Upper lobe of left lung (tissue), 4 donors: ENCODE measurements at regions not wholly inside any gene's neighbourhood (a gene's known extent, or its start where the extent isn't known, plus 50 kb on each side); places are given as distances from the start of the nearest gene placed in this dataset.

Experiments used
- CTCF ChIP-seq, 6 experiments: fragments of 450-650 bp in 4 of 6; fragments of 200-600 bp in 2 of 6; sonication (generic) in 2 of 6; IDR thresholded peaks; one replicate each; pipeline ENCODE4 v1.5.1; 2016 to 2019; ENCODE audit warnings: antibody characterized with exemption in 6 of 6
- EP300 ChIP-seq, 4 donors: sonication (generic); formaldehyde crosslinking; IDR thresholded peaks; one replicate each; pipeline ENCODE4 v1.5.1; 2017; ENCODE audit warnings: antibody characterized with exemption in 4 of 4, control low read depth in 2 of 4
- POLR2A ChIP-seq, 4 donors: fragments of 450-650 bp; IDR thresholded peaks; one replicate each; pipeline ENCODE4 v1.5.1; 2016 to 2017; ENCODE audit warnings: antibody characterized with exemption in 4 of 4, mild to moderate bottlenecking in 2 of 4
- POLR2AphosphoS5 ChIP-seq, 2 donors: sonication (generic); formaldehyde crosslinking; IDR thresholded peaks; one replicate each; pipeline ENCODE4 v1.5.1; 2017; ENCODE audit warnings: antibody characterized with exemption in 2 of 2

- TF ChIP-seq CTCF (IDR thresholded peaks at IDR 0.05) (no peak), POLR2A (IDR thresholded peaks at IDR 0.05) (no peak), POLR2AphosphoS5 (IDR thresholded peaks at IDR 0.05) (no peak), EP300 (IDR thresholded peaks at IDR 0.05) (no peak)
These were observed 100.8 kb upstream of the PREP start for GRCh38 chr6:105503641-105504040.
